HepG2 (cell line): ENCODE measurements at regions not wholly inside any gene's neighbourhood (a gene's known extent, or its start where the extent isn't known, plus 50 kb on each side); places are given as distances from the start of the nearest gene placed in this dataset.

Experiments
- ATAC-seq: fragments of 200-7000 bp; cut with Tn5 transposase; 3 replicates; pipeline ENCODE4 v1.9.1; 2020; ENCODE audit warnings: mild to moderate bottlenecking, moderate library complexity
- BruUV-seq: library from RNA; stranded (reverse); fragments of 400-500 nt; replicated peaks from 2 replicates; lab custom pipeline; 2021; lab: Mats Ljungman, UMichigan
- CTCF ChIA-PET: fragments of 300-600 bp; formaldehyde crosslinking; extraction: SDS; loops from one replicate; lab custom pipeline; 2021; ENCODE audit warnings: low total read pairs, inconsistent platforms, low intra/inter-chr PET ratio; lab: Yijun Ruan, JAX
- POLR2A ChIA-PET: fragments of 350-600 bp; sonication (Branson Sonifier 250); formaldehyde crosslinking; loops from one replicate; lab custom pipeline; 2020; ENCODE audit warnings: antibody characterized with exemption, inconsistent platforms; lab: Yijun Ruan, JAX
- DNase-seq: peaks from one replicate; pipeline ENCODE4 v3.0.0-alpha.2; 2015; ENCODE audit warnings: low spot score
- FAIRE-seq: peaks from 3 replicates; lab custom pipeline; 2011; peaks lifted over from hg19 to GRCh38; lab: Jason Lieb, UNC
- H2AFZ ChIP-seq: one replicate; pipeline ENCODE4 v1.6.1; 2011; ENCODE audit warnings: low read length, inconsistent platforms
- H3K27ac ChIP-seq: fragments of 300-600 bp; 3 replicates; pipeline ENCODE4 v1.8.0; 2011; ENCODE audit warnings: mixed run types, mild to moderate bottlenecking, mixed read lengths, low read length, inconsistent platforms; ENCODE audit not compliant: insufficient read depth; ENCODE audit errors: extremely low read length
- H3K27me3 ChIP-seq, 2 experiments: fragments of 200-600 bp in 1 of 2; 2 replicates in 1 of 2; 3 replicates in 1 of 2; pipeline versions ENCODE4 v1.6.0 to v1.8.0; 2011; ENCODE audit warnings: low read length in 2 of 2, mild to moderate bottlenecking in 2 of 2, moderate library complexity in 2 of 2, inconsistent platforms in 1 of 2; ENCODE audit not compliant: insufficient read depth in 2 of 2, control insufficient read depth in 1 of 2
- H3K36me3 ChIP-seq, 2 experiments: fragments of 200-600 bp in 1 of 2; replicated peaks in 1 of 2; 2 replicates in 1 of 2; 3 replicates in 1 of 2; pipeline versions ENCODE4 v1.5.1 to v1.8.0; 2011; ENCODE audit warnings: low read length in 2 of 2, inconsistent platforms in 1 of 2; ENCODE audit not compliant: insufficient read depth in 2 of 2, control insufficient read depth in 1 of 2
- H3K4me1 ChIP-seq: 2 replicates; pipeline ENCODE4 v1.5.1; 2012; ENCODE audit warnings: low read length, inconsistent platforms; ENCODE audit not compliant: insufficient read depth
- H3K4me2 ChIP-seq: 2 replicates; pipeline ENCODE4 v1.6.0; 2011; ENCODE audit warnings: low read depth, low read length, inconsistent platforms
- H3K4me3 ChIP-seq, 3 experiments: fragments of 200-600 bp in 1 of 3; sonication (generic), shearing (Covaris generic) in 1 of 3; replicated peaks in 1 of 3; 2 replicates each; pipeline ENCODE4 v1.5.1; 2011 to 2016; ENCODE audit warnings: low read length in 3 of 3, inconsistent platforms in 2 of 3, low read depth in 2 of 3, mild to moderate bottlenecking in 2 of 3, control low read depth in 1 of 3, mixed read lengths in 1 of 3; ENCODE audit not compliant: insufficient read depth in 1 of 3
- H3K79me2 ChIP-seq: one replicate; pipeline ENCODE4 v1.6.1; 2011; ENCODE audit warnings: low read length, inconsistent platforms; ENCODE audit not compliant: insufficient read depth
- H3K9ac ChIP-seq: 2 replicates; pipeline ENCODE4 v1.6.0; 2011; ENCODE audit warnings: mild to moderate bottlenecking, low read depth, low read length, inconsistent platforms; ENCODE audit not compliant: insufficient read depth
- H3K9me3 ChIP-seq: 2 replicates; pipeline ENCODE4 v1.5.1; 2012; ENCODE audit warnings: mild to moderate bottlenecking, low read length
- H4K20me1 ChIP-seq: 2 replicates; pipeline ENCODE4 v1.6.0; 2011; ENCODE audit warnings: inconsistent platforms, mild to moderate bottlenecking, low read length, moderate library complexity; ENCODE audit not compliant: insufficient read depth
- ARID3A ChIP-seq: IDR thresholded peaks from 2 replicates; pipeline ENCODE4 v1.6.1; 2012; ENCODE audit warnings: low read depth, low read length, improper control_type of control experiment
- FOSL1 ChIP-seq: sonication (generic); formaldehyde crosslinking; IDR thresholded peaks from 2 replicates; pipeline ENCODE4 v1.9.0; 2021; ENCODE audit warnings: missing genetic modification reagents, borderline replicate concordance
- HOXA5 ChIP-seq: sonication (generic); formaldehyde crosslinking; IDR thresholded peaks from 2 replicates; pipeline ENCODE4 v1.4.0; 2020; ENCODE audit warnings: missing genetic modification reagents
- MTF1 ChIP-seq: sonication (generic); formaldehyde crosslinking; IDR thresholded peaks from 2 replicates; pipeline ENCODE4 v1.5.0; 2020; ENCODE audit warnings: missing genetic modification reagents
- MXD4 ChIP-seq: IDR thresholded peaks from 2 replicates; pipeline ENCODE4 v1.6.1; 2016; ENCODE audit warnings: mild to moderate bottlenecking, missing biosample characterization, missing genetic modification reagents
- NBN ChIP-seq: fragments of 450-650 bp; conservative IDR thresholded peaks from 2 replicates; pipeline ENCODE4 v1.6.1; 2017
- NCOA5 ChIP-seq: sonication (generic); formaldehyde crosslinking; IDR thresholded peaks from 2 replicates; pipeline ENCODE4 v1.4.0; 2020; ENCODE audit warnings: missing genetic modification reagents
- NFIC ChIP-seq: IDR thresholded peaks from 2 replicates; pipeline ENCODE4 v1.6.1; 2012; ENCODE audit warnings: mild to moderate bottlenecking, low read length, inconsistent platforms
- RFXAP ChIP-seq: sonication (generic); formaldehyde crosslinking; IDR thresholded peaks from 2 replicates; pipeline ENCODE4 v1.4.0; 2020; ENCODE audit warnings: missing genetic modification reagents, borderline replicate concordance
- SKI ChIP-seq: fragments of 450-650 bp; IDR thresholded peaks from one replicate; pipeline ENCODE4 v1.6.1; 2018; ENCODE audit warnings: mild to moderate bottlenecking; ENCODE audit not compliant: partially characterized antibody
- ZNF572 ChIP-seq: sonication (generic); formaldehyde crosslinking; IDR thresholded peaks from 2 replicates; pipeline ENCODE4 v1.5.1; 2020; ENCODE audit warnings: mild to moderate bottlenecking, missing genetic modification reagents
- ZNF616 ChIP-seq: sonication (generic); formaldehyde crosslinking; IDR thresholded peaks from 2 replicates; pipeline ENCODE4 v1.5.0; 2020; ENCODE audit warnings: low read depth, mild to moderate bottlenecking, missing genetic modification reagents
- ZNF788 ChIP-seq: sonication (generic); formaldehyde crosslinking; IDR thresholded peaks from 2 replicates; pipeline ENCODE4 v1.5.0; 2020; ENCODE audit warnings: mild to moderate bottlenecking, missing genetic modification reagents, borderline replicate concordance
- WGBS: methylation state at CpG from one replicate; pipeline ENCODE4 v1.1.6; 2017; ENCODE audit warnings: low lambda C conversion rate; 5-methylcytosine and 5-hydroxymethylcytosine counted together
- in situ Hi-C: cut with HindIII; loops from 2 replicates; pipeline ENCODE4 v1.10.0; 2017; ENCODE audit warnings: low pct_unique_long_range_greater_than_20kb; ENCODE audit not compliant: extremely low pct_ligation_motif_present
- intact Hi-C: fragments of 100-400 bp; cut with micrococcal nuclease; formaldehyde crosslinking; loops from one replicate; pipeline ENCODE4 v1.10.0; 2022; ENCODE audit not compliant: unreplicated experiment
- TF ChIP-seq, protein P1 (sequence below): sonication (generic); formaldehyde crosslinking; IDR thresholded peaks from 2 replicates; pipeline ENCODE4 v1.4.0; 2020; ENCODE audit warnings: mild to moderate bottlenecking, missing genetic modification reagents
- TF ChIP-seq, protein P2 (sequence below): sonication (generic); formaldehyde crosslinking; IDR thresholded peaks from 2 replicates; pipeline ENCODE4 v1.8.1; 2023; ENCODE audit warnings: missing genetic modification reagents, mild to moderate bottlenecking, borderline replicate concordance

GRCh38 chr2:145625111-145625510 lies 1105.2 kb upstream of the ZEB2 start (continued):
- TF ChIP-seq ZNF572 (CRISPR knock-in tag) (no peak), RFXAP (CRISPR knock-in tag) (no peak)

DNA sequence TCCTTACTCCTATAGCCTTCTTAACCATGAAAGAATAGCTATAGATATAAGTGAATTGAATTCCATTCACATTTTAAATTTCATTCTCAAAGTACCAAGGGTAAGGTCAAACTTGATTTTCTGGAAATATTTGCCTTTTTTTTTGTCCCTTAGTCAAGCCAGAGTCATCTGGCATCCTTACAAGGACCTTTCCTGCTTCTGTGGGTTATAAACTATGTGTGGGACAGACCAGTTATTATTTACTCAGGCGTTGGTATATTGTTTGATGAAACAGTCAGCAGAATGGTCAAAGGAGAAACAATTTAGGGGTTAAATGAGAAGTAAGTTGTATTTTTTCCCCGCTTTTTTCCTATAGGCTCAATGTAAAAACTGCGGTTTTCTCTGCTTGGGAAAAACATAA lies 1103.2 kb upstream of the ZEB2 start:
- no peaks in the 10 kb centered on the region for H3K36me3 ChIP-seq
- no peak overlapping the region for H3K27ac ChIP-seq
- POLR2A ChIA-PET = no interaction called here
- FAIRE-seq (no peak), DNase-seq (no peak), ATAC-seq (no peak)
- no peak overlapping the region for H3K4me3 ChIP-seq
- no TSS peak for BruUV-seq
- H3K4me1 ChIP-seq = no peaks in the 10 kb centered on the region
- no peak overlapping the region for H2AFZ ChIP-seq
- no peaks in the 10 kb centered on the region for H3K9me3 ChIP-seq
- H3K79me2 ChIP-seq = no peaks in the 10 kb centered on the region
- H3K27me3 ChIP-seq = no peaks in the 10 kb centered on the region; a peak in 1 of 5 replicates
- intact Hi-C loops (no loop called here), in situ Hi-C loops (no loop called here)
- no peak overlapping the region for H3K4me2 ChIP-seq
- no peak overlapping the region for H3K9ac ChIP-seq
- no peak for TF ChIP-seq NFIC
- TF ChIP-seq, protein P1, sequence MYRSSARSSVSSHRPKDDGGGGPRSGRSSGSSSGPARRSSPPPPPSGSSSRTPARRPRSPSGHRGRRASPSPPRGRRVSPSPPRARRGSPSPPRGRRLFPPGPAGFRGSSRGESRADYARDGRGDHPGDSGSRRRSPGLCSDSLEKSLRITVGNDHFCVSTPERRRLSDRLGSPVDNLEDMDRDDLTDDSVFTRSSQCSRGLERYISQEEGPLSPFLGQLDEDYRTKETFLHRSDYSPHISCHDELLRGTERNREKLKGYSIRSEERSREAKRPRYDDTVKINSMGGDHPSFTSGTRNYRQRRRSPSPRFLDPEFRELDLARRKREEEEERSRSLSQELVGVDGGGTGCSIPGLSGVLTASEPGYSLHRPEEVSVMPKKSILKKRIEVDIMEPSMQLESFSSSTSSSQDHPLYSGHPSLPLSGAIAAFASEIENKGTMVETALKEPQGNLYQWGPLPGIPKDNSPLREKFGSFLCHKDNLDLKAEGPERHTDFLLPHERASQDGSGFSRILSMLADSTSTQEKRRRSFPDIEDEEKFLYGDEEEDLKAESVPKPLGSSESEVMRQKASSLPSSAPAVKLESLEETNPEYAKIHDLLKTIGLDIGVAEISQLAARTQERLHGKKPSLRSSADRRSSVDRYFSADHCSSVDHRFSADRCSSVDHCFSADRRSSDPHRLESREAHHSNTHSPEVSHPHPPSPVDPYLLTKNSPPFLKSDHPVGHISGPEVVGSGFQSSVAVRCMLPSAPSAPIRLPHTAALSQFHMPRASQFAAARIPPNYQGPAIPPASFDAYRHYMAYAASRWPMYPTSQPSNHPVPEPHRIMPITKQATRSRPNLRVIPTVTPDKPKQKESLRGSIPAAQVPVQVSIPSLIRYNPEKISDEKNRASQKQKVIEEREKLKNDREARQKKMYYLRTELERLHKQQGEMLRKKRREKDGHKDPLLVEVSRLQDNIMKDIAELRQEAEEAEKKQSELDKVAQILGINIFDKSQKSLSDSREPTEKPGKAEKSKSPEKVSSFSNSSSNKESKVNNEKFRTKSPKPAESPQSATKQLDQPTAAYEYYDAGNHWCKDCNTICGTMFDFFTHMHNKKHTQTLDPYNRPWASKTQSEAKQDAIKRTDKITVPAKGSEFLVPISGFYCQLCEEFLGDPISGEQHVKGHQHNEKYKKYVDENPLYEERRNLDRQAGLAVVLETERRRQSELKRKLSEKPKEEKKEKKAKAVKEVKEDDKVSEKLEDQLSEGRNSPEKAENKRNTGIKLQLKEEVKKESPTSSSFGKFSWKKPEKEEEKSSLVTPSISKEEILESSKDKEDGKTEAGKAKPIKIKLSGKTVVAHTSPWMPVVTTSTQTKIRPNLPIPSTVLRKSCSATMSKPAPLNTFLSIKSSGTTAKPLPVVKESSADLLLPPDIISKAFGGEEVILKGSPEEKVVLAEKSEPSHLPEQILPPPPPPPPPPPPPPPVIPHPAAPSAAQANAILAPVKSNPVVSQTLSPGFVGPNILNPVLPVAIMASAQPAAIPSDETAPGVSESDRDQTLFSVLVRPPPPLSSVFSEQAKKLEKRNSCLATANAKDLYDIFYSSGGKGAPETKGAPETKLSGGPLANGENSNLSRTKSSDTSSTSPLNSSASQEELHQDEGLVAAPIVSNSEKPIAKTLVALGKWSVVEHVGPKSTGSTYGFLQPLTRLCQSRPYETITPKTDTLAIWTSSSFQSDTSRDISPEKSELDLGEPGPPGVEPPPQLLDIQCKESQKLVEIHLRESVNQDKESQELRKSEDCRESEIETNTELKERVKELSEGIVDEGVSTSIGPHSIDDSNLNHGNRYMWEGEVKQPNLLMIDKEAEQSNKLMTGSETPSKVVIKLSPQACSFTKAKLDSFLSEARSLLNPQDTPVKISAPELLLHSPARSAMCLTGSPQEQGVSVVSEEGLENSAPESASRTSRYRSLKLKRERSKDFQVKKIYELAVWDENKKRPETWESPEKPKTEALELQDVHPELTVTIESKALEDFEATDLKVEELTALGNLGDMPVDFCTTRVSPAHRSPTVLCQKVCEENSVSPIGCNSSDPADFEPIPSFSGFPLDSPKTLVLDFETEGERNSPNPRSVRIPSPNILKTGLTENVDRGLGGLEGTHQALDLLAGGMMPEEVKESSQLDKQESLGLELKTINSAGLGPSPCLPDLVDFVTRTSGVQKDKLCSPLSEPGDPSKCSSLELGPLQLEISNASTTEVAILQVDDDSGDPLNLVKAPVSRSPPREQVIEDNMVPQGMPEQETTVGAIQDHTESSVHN = no peak
- no peak for TF ChIP-seq ZNF616 (CRISPR knock-in tag)
- TF ChIP-seq, protein P2, sequence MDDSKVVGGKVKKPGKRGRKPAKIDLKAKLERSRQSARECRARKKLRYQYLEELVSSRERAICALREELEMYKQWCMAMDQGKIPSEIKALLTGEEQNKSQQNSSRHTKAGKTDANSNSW (CRISPR knock-in tag) = no peak
- no peak for TF ChIP-seq SKI
- TF ChIP-seq MXD4 (CRISPR knock-in tag) = no peak
- no peak for TF ChIP-seq ZNF788 (CRISPR knock-in tag)
- no peak for TF ChIP-seq NBN
- no peak for TF ChIP-seq MTF1 (CRISPR knock-in tag)
- no peak for TF ChIP-seq NCOA5 (CRISPR knock-in tag)
- no peak for TF ChIP-seq ARID3A
- TF ChIP-seq HOXA5 (CRISPR knock-in tag) = no peak
- no peak for TF ChIP-seq FOSL1 (CRISPR knock-in tag)
- 2% methylated on average over 3 of the region's 3 CpGs for WGBS
- CTCF ChIA-PET = no interaction called here
- no peaks in the 10 kb centered on the region for H4K20me1 ChIP-seq
